ENCODE measurements at regions not wholly inside any gene's neighbourhood (a gene's known extent, or its start where the extent isn't known, plus 50 kb on each side); places are given as distances from the start of the nearest gene placed in this dataset.

DNA sequence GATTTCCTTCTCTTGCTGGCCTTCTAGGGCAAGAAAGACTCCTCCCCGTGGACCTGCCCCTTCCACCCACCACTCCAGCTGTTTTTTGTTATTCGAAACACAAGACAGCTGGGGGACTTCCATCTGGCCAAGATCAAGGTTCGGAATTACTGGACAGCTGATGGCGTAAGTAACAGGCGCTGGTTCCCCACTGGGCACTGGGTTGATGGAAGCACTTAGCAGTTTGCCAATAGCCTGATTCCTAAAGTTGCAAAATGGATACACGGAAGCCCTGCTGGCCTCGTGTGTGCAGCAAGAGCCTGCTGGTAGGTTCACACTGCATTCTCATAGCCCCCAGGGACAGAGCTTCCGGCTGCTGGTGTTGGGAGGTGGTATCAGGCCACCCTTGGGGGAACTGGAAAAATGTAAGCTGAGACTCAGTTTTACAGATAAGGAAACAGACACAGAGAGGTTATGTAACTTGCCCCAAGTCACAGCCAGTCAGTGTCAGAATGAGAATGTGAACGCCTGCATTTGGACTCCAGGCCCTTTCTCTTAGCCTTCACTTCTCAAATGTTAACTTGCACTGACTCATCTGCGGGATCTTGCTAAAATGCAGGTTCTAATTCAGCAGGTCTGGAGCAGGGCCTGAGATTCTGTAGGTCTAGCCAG is 171.7 kb downstream of the KATNIP start:
- no peak overlapping the region for H3K4me3 ChIP-seq (ENCODE audit: low read depth, low read length)
- no peak for TF ChIP-seq CTCF (IDR thresholded peaks at IDR 0.05; ENCODE audit: borderline replicate concordance, insufficient read depth, low read depth, low read length)

DNA sequence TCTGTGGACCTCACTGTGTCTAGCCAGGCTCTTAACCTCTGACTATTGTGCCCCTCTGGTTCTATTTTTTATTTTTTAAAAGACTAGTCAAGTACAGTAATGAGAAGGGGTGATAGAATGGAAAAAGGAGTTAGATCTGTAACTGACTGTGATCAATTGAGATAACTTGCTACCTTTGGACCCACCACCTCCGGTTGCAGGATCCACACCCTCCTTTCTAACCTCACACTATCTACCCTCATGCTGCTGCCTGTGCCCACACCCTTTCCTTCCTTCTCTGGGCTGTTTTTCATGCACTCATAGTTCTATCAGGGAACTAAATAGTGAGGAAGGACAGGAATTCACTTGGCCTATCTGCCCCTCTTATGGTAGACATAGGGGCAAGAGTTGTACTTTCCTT is 172.3 kb downstream of the KATNIP start:
- no peak for TF ChIP-seq CTCF (IDR thresholded peaks at IDR 0.05; ENCODE audit: borderline replicate concordance, insufficient read depth, low read depth, low read length)
- no peak overlapping the region for H3K4me3 ChIP-seq (ENCODE audit: low read depth, low read length)

- H3K4me3 ChIP-seq (ENCODE audit: low read depth, low read length) = no peak overlapping the region
Observed at GRCh38 chr16:27722892-27723450, 173.0 kb downstream of the KATNIP start.

GRCh38 chr16:27723711-27724481 is 174.0 kb downstream of the KATNIP start:
- H3K4me3 ChIP-seq (ENCODE audit: low read depth, low read length) = no peak overlapping the region
- TF ChIP-seq CTCF (IDR thresholded peaks at IDR 0.05; ENCODE audit: borderline replicate concordance, insufficient read depth, low read depth, low read length) = no peak

More at GRCh38 chr16:27722892-27723450, 173.0 kb downstream of the KATNIP start:
- TF ChIP-seq CTCF (IDR thresholded peaks at IDR 0.05; ENCODE audit: borderline replicate concordance, insufficient read depth, low read depth, low read length) = no peak

DNA sequence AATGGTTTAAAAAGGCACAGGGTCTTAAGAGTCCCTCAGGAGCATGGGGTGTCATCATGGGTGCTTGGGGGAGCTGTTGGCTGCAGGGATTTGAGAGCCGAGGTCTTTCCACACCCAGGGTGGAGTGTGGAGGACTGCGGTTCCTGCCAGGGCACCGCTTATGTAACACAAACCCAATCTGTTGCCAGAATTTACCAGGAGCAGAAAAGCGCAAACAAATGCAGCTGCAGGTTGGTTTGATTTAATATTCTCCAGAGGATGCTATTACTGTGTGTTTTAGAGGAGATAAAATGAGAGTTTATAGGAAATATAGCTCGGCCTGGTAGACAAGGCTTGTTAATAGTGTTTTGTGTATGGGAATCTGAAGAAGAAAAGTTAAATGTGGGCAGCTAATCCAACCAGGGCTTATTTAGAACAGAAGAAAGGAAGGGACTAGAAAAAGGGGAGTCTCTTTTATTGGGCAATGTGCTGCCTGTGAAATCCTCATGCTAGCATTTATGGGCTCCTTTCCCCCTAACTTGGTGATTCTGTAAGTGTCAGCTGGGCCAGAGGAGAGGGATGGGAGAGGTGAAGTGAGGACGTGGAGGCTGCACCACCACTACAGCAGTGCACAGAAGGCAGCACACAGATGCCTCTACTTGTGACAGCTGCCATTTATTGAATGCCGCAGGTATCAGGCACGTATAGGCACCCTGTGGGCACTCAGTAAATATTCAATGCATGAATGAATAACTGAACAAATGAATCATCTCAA is 174.7 kb downstream of the KATNIP start:
- no peak for TF ChIP-seq CTCF (IDR thresholded peaks at IDR 0.05; ENCODE audit: borderline replicate concordance, insufficient read depth, low read depth, low read length)
- no peak overlapping the region for H3K4me3 ChIP-seq (ENCODE audit: low read depth, low read length)

DNA sequence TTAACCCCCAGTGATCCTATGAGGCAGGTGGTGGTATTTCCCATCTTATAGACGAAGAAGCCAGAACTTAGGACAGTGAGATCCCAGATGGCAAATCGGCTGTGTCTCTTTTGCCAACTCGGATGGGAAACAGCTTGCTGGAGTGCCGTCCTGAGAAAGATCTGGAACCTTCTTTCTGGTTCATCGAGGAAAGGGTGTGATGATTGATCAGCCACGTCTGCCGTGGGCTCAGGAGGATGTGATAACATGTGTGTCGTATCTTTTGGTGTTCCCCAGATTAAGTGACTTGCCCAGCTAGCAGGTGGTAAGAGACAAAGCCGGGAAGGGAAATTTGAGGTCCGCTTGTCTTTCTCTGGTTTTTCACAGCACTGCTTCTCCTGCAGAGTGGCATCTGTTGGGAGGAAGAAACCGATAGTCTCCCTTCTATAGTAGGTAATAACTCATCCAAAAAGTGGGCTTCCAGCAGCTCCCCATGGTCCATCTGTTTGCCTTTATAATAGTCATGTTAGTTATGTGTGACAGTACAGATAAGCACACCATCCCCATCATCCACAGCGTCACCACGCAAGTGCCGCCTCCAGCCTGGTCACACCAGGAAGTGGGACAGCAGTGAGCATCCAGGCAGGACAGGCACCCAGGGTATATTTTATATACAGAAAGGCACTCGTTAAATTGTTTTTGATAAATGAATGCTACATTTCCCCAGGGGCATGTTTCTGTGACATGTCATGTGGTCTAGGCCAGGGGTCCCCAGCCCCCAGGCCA is 175.5 kb downstream of the KATNIP start:
- H3K4me3 ChIP-seq (ENCODE audit: low read depth, low read length) = no peak overlapping the region
- TF ChIP-seq CTCF (IDR thresholded peaks at IDR 0.05; ENCODE audit: borderline replicate concordance, insufficient read depth, low read depth, low read length) = no peak
